HCT116 (cell line): ENCODE measurements at regions not wholly inside any gene's neighbourhood (a gene's known extent, or its start where the extent isn't known, plus 50 kb on each side); places are given as distances from the start of the nearest gene placed in this dataset.

Source experiments
- ATAC-seq: fragments of 200-7000 bp; cut with Tn5 transposase; 2 replicates; pipeline ENCODE4 v1.9.1; 2020; ENCODE audit warnings: mild to moderate bottlenecking, moderate library complexity
- BruUV-seq: library from RNA; stranded (reverse); fragments of 400-500 nt; replicated peaks from 2 replicates; lab custom pipeline; 2021; lab: Mats Ljungman, UMichigan
- CTCF ChIA-PET: fragments of 300-600 bp; sonication (Branson Sonifier 250); formaldehyde crosslinking; loops from one replicate; lab custom pipeline; 2021; ENCODE audit warnings: antibody characterized with exemption; lab: Charles Lee
- POLR2A ChIA-PET: fragments of 300-600, 350-600 bp; sonication (Branson Sonifier 250); formaldehyde crosslinking; loops from one replicate; lab custom pipeline; 2021; ENCODE audit warnings: antibody characterized with exemption; lab: Charles Lee
- RAD21 ChIA-PET, 2 experiments: fragments of 300-600 bp; sonication (Branson Sonifier 250); formaldehyde crosslinking; loops; one replicate each; lab custom pipeline; 2023; ENCODE audit warnings: low total read pairs in 2 of 2; ENCODE audit not compliant: uncharacterized antibody in 2 of 2, unreplicated experiment in 2 of 2, low non-redundant PET in 1 of 2; lab: Charles Lee
- DNase-seq: peaks from one replicate; pipeline ENCODE4 v3.0.0-alpha.2; 2010; ENCODE audit warnings: low read depth, low spot score
- H2AFZ ChIP-seq: fragments of 200-600 bp; shearing (Covaris generic), sonication (generic); 2 replicates; pipeline ENCODE4 v1.6.1; 2017; ENCODE audit warnings: low read depth, mixed run types, mixed read lengths, antibody characterized with exemption, low read length; ENCODE audit not compliant: poor library complexity, severe bottlenecking
- H3K27ac ChIP-seq: 2 replicates; pipeline ENCODE4 v1.5.1; 2012; ENCODE audit warnings: low read depth, low read length
- H3K27me3 ChIP-seq: fragments of 200-600 bp; sonication (generic); 2 replicates; pipeline ENCODE4 v1.6.1; 2016; ENCODE audit warnings: mixed run types, low read length, mixed read lengths; ENCODE audit not compliant: insufficient read depth
- H3K36me3 ChIP-seq, 2 experiments: fragments of 200-500 bp in 1 of 2; fragments of 200-600 bp in 1 of 2; sonication (Bioruptor generic) in 1 of 2; sonication (generic) in 1 of 2; 2 replicates each; pipeline versions ENCODE4 v1.5.1 to v1.6.1; 2014 to 2016; ENCODE audit warnings: low read length in 2 of 2, inconsistent platforms in 1 of 2, mixed read lengths in 1 of 2, mixed run types in 1 of 2; ENCODE audit not compliant: insufficient read depth in 2 of 2, control insufficient read depth in 1 of 2
- H3K4me1 ChIP-seq, 2 experiments: fragments of 200-600 bp in 1 of 2; sonication (generic) in 1 of 2; 2 replicates each; pipeline versions ENCODE4 v1.5.1 to v1.6.1; 2012 to 2017; ENCODE audit warnings: low read length in 2 of 2, inconsistent platforms in 1 of 2, mild to moderate bottlenecking in 1 of 2, mixed read lengths in 1 of 2, mixed run types in 1 of 2, moderate library complexity in 1 of 2; ENCODE audit not compliant: insufficient read depth in 2 of 2, control insufficient read depth in 1 of 2
- H3K4me2 ChIP-seq: fragments of 200-600 bp; sonication (generic); 2 replicates; pipeline ENCODE4 v1.6.1; 2017; ENCODE audit warnings: mixed run types, low read length, mixed read lengths
- H3K4me3 ChIP-seq, 2 experiments: fragments of 200-600 bp in 1 of 2; sonication (generic) in 1 of 2; replicated peaks in 1 of 2; 2 replicates each; pipeline ENCODE4 v1.5.1; 2011 to 2016; ENCODE audit warnings: low read length in 2 of 2, control low read depth in 1 of 2, low read depth in 1 of 2, mild to moderate bottlenecking in 1 of 2, mixed read lengths in 1 of 2, mixed run types in 1 of 2
- H3K79me2 ChIP-seq: fragments of 200-600 bp; sonication (generic); 2 replicates; pipeline ENCODE4 v1.6.1; 2017; ENCODE audit warnings: mild to moderate bottlenecking, mixed run types, low read length, moderate library complexity, mixed read lengths; ENCODE audit not compliant: insufficient read depth
- H3K9ac ChIP-seq: fragments of 200-600 bp; sonication (generic); 2 replicates; pipeline ENCODE4 v1.6.1; 2016; ENCODE audit warnings: low read length, mixed read lengths
- H3K9me2 ChIP-seq: fragments of 200-600 bp; sonication (generic), shearing (Covaris generic); 2 replicates; pipeline ENCODE4 v1.6.1; 2017; ENCODE audit warnings: mixed run types, mild to moderate bottlenecking, moderate library complexity; ENCODE audit not compliant: insufficient read depth
- H3K9me3 ChIP-seq, 2 experiments: fragments of 200-500 bp in 1 of 2; fragments of 200-600 bp in 1 of 2; sonication (Bioruptor generic) in 1 of 2; sonication (generic) in 1 of 2; 2 replicates each; pipeline ENCODE4 v1.6.1; 2014 to 2017; ENCODE audit warnings: low read length in 2 of 2, mixed read lengths in 2 of 2, inconsistent platforms in 1 of 2, low read depth in 1 of 2, mild to moderate bottlenecking in 1 of 2, mixed run types in 1 of 2, moderate library complexity in 1 of 2; ENCODE audit not compliant: control insufficient read depth in 1 of 2, insufficient read depth in 1 of 2
- H4K20me1 ChIP-seq: fragments of 200-600 bp; sonication (generic), shearing (Covaris generic); 2 replicates; pipeline ENCODE4 v1.6.1; 2017; ENCODE audit warnings: mixed run types, mild to moderate bottlenecking, moderate library complexity; ENCODE audit not compliant: insufficient read depth
- EGR1 ChIP-seq: IDR thresholded peaks from 2 replicates; pipeline ENCODE4 v1.6.1; 2012; ENCODE audit warnings: low read depth
- EZH2phosphoT487 ChIP-seq: fragments of 200-600 bp; IDR thresholded peaks from 2 replicates; pipeline ENCODE4 v1.6.1; 2018; ENCODE audit warnings: antibody characterized with exemption, borderline replicate concordance
- FOSL1 ChIP-seq: IDR thresholded peaks from 2 replicates; pipeline ENCODE4 v1.6.1; 2012; ENCODE audit warnings: low read depth
- POLR2A ChIP-seq: IDR thresholded peaks from 2 replicates; pipeline ENCODE4 v1.7.0; 2011; ENCODE audit warnings: borderline replicate concordance; ENCODE audit not compliant: insufficient read depth, insufficient read length; ENCODE audit errors: extremely low read depth
- POLR2AphosphoS5 ChIP-seq: IDR thresholded peaks from 2 replicates; pipeline ENCODE4 v1.6.1; 2011; ENCODE audit warnings: mild to moderate bottlenecking, low read depth, low read length, moderate library complexity
- SP1 ChIP-seq: IDR thresholded peaks from 2 replicates; pipeline ENCODE4 v1.6.1; 2012; ENCODE audit warnings: low read depth
- SRF ChIP-seq: IDR thresholded peaks from 2 replicates; pipeline ENCODE4 v1.6.1; 2012; ENCODE audit warnings: low read depth
- TCF7L2 ChIP-seq: IDR thresholded peaks from 2 replicates; pipeline ENCODE4 v1.7.0; 2011; ENCODE audit warnings: borderline replicate concordance, inconsistent platforms; ENCODE audit not compliant: insufficient read depth, insufficient read length; ENCODE audit errors: extremely low read depth
- YY1 ChIP-seq: IDR thresholded peaks from 2 replicates; pipeline ENCODE4 v1.6.1; 2011; ENCODE audit warnings: low read length, low read depth, moderate library complexity, mild to moderate bottlenecking; ENCODE audit not compliant: insufficient replicate concordance; ENCODE audit errors: extremely low read depth
- ZFX ChIP-seq: fragments of 450-650 bp; IDR thresholded peaks from 2 replicates; pipeline ENCODE4 v1.6.1; 2017
- intact Hi-C: fragments of 100-400 bp; cut with micrococcal nuclease; formaldehyde crosslinking; loops from 2 replicates; pipeline ENCODE4 v1.10.0; 2022
- TF ChIP-seq, protein P1 (sequence below): IDR thresholded peaks from 2 replicates; pipeline ENCODE4 v1.6.1; 2012; ENCODE audit warnings: low read depth
- TF ChIP-seq, protein P2 (sequence below): IDR thresholded peaks from 2 replicates; pipeline ENCODE4 v1.6.1; 2012

DNA sequence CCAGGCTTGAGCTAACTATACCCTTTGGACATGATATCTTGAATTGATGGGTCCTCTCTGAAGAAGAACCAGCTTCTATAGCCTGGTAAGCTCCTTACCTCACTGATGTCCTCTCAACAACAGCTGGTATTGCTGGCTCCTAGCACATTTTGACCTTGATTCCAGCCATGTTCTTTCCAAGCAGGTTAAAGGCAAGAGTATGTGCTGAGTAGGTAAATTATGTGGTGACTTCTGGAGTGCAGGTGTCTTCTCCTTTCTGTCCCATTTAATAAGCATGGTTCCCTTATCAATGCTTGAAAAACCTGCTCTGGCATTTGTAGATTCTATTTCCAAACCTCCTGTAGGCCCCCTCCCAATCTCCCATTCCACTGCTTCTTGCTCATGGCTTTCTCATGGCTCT lies 300.1 kb downstream of the UTP18 start:
- Histone ChIP-seq H3K9me2 (no peaks in the 10 kb centered on the region), H3K27ac (no peak overlapping the region), H3K9me3 (no peaks in the 10 kb centered on the region), H3K4me3 (no peak overlapping the region), H3K4me2 (no peak overlapping the region), H3K36me3 (no peaks in the 10 kb centered on the region), H4K20me1 (no peaks in the 10 kb centered on the region), H2AFZ (no peak overlapping the region)
- DNase-seq: no peak
- POLR2A ChIA-PET: no interaction called here
- RAD21 ChIA-PET: no interaction called here
- CTCF ChIA-PET: no interaction called here
- TF ChIP-seq POLR2AphosphoS5 (no peak), YY1 (no peak), EZH2phosphoT487 (no peak), POLR2A (no peak), SRF (no peak), ZFX (no peak), FOSL1 (no peak), EGR1 (no peak), SP1 (no peak), TCF7L2 (no peak)
- TF ChIP-seq, protein P1, sequence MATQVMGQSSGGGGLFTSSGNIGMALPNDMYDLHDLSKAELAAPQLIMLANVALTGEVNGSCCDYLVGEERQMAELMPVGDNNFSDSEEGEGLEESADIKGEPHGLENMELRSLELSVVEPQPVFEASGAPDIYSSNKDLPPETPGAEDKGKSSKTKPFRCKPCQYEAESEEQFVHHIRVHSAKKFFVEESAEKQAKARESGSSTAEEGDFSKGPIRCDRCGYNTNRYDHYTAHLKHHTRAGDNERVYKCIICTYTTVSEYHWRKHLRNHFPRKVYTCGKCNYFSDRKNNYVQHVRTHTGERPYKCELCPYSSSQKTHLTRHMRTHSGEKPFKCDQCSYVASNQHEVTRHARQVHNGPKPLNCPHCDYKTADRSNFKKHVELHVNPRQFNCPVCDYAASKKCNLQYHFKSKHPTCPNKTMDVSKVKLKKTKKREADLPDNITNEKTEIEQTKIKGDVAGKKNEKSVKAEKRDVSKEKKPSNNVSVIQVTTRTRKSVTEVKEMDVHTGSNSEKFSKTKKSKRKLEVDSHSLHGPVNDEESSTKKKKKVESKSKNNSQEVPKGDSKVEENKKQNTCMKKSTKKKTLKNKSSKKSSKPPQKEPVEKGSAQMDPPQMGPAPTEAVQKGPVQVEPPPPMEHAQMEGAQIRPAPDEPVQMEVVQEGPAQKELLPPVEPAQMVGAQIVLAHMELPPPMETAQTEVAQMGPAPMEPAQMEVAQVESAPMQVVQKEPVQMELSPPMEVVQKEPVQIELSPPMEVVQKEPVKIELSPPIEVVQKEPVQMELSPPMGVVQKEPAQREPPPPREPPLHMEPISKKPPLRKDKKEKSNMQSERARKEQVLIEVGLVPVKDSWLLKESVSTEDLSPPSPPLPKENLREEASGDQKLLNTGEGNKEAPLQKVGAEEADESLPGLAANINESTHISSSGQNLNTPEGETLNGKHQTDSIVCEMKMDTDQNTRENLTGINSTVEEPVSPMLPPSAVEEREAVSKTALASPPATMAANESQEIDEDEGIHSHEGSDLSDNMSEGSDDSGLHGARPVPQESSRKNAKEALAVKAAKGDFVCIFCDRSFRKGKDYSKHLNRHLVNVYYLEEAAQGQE: no peak
- TF ChIP-seq, protein P2, sequence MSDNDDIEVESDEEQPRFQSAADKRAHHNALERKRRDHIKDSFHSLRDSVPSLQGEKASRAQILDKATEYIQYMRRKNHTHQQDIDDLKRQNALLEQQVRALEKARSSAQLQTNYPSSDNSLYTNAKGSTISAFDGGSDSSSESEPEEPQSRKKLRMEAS: no peak
- TF ChIP-seq, all 23 proteins: peak for 0
- intact Hi-C loops: no loop called here
- Histone ChIP-seq H3K27me3 (peaks cover 75% of the 10 kb centered on the region), H3K79me2 (no peaks in the 10 kb centered on the region), H3K4me1 (no peaks in the 10 kb centered on the region), H3K9ac (no peak overlapping the region)
- no peak for ATAC-seq
- BruUV-seq: no TSS peak
